ENCODE measurements at regions not wholly inside any gene's neighbourhood (a gene's known extent, or its start where the extent isn't known, plus 50 kb on each side); places are given as distances from the start of the nearest gene placed in this dataset.
"Not testable (repeated sequence)": the region's sequence is repeated elsewhere in the genome, so short reads cannot be mapped to it uniquely, and the experiment has no call there.

GRCh38 chr2:210776756-210777155, 220.4 kb downstream of the CPS1 start:
- no peak for DNase-seq (ENCODE audit: low read depth)
- no peak overlapping the region for H3K4me3 ChIP-seq (replicated peaks; ENCODE audit: low read depth, low read length)
- TF ChIP-seq, protein P1, sequence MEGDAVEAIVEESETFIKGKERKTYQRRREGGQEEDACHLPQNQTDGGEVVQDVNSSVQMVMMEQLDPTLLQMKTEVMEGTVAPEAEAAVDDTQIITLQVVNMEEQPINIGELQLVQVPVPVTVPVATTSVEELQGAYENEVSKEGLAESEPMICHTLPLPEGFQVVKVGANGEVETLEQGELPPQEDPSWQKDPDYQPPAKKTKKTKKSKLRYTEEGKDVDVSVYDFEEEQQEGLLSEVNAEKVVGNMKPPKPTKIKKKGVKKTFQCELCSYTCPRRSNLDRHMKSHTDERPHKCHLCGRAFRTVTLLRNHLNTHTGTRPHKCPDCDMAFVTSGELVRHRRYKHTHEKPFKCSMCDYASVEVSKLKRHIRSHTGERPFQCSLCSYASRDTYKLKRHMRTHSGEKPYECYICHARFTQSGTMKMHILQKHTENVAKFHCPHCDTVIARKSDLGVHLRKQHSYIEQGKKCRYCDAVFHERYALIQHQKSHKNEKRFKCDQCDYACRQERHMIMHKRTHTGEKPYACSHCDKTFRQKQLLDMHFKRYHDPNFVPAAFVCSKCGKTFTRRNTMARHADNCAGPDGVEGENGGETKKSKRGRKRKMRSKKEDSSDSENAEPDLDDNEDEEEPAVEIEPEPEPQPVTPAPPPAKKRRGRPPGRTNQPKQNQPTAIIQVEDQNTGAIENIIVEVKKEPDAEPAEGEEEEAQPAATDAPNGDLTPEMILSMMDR (IDR thresholded peaks at IDR 0.05; ENCODE audit: low read length, missing control alignments) = no peak

- no peak for DNase-seq (ENCODE audit: low read depth)
- TF ChIP-seq, protein P1 (IDR thresholded peaks at IDR 0.05; ENCODE audit: low read length, missing control alignments) = no peak
- no peak overlapping the region for H3K4me3 ChIP-seq (replicated peaks; ENCODE audit: low read depth, low read length)
Observed at GRCh38 chr2:210782222-210782621, 225.8 kb downstream of the CPS1 start.

DNA sequence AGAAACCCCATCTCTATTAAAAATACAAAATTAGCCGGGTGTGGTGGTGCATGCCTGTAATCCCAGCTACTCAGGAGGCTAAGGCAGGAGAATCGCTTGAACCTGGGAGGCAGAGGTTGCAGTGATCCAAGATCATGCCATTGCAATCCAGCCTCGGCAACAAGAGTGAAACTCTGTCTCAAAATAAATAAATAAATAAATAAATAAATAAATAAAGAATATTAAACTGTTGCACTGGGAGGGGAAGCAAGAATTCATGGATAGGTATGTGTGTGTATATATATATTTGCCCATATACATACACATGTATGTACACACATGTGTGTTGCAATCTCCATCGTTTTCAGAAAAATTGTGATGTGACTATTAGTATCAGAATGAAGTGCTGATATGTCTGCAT, 231.4 kb downstream of the CPS1 start:
- not testable (repeated sequence) for H3K4me3 ChIP-seq (replicated peaks; ENCODE audit: low read depth, low read length); DNase-seq (ENCODE audit: low read depth)

DNA sequence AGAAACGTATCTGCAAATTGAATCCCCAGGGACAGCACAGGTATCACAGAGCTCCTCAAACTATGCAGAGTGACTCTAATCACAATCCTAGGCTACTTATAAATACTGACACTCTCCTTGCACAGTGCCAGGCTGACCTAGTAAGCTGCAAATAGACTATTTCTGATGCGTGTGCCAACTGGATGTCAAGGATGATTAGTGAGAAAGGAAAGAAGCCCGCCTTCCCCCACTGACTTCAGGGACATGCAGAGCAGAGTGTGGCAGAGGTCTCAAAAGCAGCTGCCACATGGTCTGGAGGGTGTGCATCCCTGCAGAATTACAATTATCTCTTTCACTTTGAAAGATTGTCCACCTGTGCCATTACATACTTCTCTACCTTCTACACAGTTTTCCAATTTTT, 235.6 kb downstream of the CPS1 start:
- no peak for DNase-seq (ENCODE audit: low read depth)
- H3K4me3 ChIP-seq (replicated peaks; ENCODE audit: low read depth, low read length) = no peak overlapping the region
- TF ChIP-seq, protein P1 (IDR thresholded peaks at IDR 0.05; ENCODE audit: low read length, missing control alignments) = no peak

GRCh38 chr2:210795506-210795905, 239.1 kb downstream of the CPS1 start:
- no peak overlapping the region for H3K4me3 ChIP-seq (replicated peaks; ENCODE audit: low read depth, low read length)
- no peak for DNase-seq (ENCODE audit: low read depth)
- TF ChIP-seq, protein P1 (IDR thresholded peaks at IDR 0.05; ENCODE audit: low read length, missing control alignments) = no peak

- H3K4me3 ChIP-seq (replicated peaks; ENCODE audit: low read depth, low read length) = no peak overlapping the region
- TF ChIP-seq, protein P1 (IDR thresholded peaks at IDR 0.05; ENCODE audit: low read length, missing control alignments) = no peak
- DNase-seq (ENCODE audit: low read depth) = no peak
Observed at GRCh38 chr2:210798180-210798579, 241.8 kb downstream of the CPS1 start.

- no peak for DNase-seq (ENCODE audit: low read depth)
- H3K4me3 ChIP-seq (replicated peaks; ENCODE audit: low read depth, low read length) = no peak overlapping the region
- TF ChIP-seq, protein P1 (IDR thresholded peaks at IDR 0.05; ENCODE audit: low read length, missing control alignments) = no peak
Observed at GRCh38 chr2:210814251-210815025, 258.0 kb downstream of the CPS1 start.

Measured in fibroblast of pulmonary artery (primary cell).